ENCODE measurements at regions not wholly inside any gene's neighbourhood (a gene's known extent, or its start where the extent isn't known, plus 50 kb on each side); places are given as distances from the start of the nearest gene placed in this dataset.

DNA sequence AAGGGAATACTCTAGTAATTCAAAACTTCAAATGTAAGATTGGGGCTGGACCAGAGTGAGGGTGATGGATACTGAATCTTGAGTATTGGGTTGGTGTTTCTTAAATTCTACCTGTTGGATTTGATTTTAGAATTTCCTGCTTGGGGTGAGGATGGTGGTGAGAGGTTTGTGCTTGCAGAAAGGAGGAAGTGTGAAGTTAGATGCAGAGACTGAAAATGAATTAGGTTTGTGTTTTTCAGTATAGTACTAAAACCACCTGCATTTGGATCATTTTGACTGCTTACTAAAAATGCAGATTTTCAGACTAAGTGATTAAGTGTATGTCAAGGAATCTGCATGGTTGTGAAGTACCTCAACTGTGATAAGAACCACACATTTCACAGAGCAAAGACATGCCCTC, 131.5 kb upstream of the CENPE start:
- TF ChIP-seq POLR2A (IDR thresholded peaks at IDR 0.05) (no peak), CTCF (IDR thresholded peaks at IDR 0.05) (no peak), POLR2AphosphoS5 (IDR thresholded peaks at IDR 0.05) (no peak)

All from sigmoid colon (tissue), 4 donors.